ENCODE measurements at regions not wholly inside any gene's neighbourhood (a gene's known extent, or its start where the extent isn't known, plus 50 kb on each side); places are given as distances from the start of the nearest gene placed in this dataset.

DNA sequence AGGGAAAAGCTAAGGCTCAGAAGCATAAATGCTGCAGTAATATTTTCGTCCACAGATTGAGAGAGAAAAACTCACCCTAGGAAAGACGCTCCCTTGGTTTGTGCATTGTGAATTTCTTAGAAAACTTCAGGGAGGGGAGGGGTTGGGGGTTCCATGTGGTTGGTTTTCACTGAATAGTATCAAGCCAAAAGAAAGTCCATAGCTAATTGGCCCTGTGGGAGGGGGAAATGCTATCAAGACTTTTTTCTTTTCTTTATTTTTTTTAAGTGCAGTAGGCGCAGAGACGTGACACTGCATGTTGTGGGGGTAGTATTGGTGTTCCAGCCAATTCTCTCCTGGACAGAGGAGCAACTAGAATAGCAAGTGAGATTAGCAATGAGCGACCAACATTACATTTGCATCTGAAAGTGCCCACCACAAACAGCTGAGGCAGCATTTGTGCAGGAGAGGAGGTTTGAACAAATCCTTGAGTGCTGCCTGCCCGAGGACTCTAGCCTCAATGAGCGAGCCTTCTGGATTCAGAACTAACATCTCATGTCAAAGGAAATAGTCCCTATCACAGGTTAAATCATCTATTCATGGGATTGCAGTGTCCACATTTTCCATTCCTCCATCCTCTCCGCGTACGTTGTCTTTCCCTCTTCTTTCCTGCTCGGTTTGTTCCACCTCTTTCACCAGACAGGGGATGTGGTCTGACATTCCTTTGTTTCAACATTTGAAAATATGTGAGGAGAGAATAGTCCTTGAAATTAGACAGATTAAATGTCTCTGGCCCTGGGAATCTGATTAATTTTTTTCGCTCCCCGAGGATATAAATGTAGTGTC is 118.0 kb upstream of the MARK1 start:
- no peak for TF ChIP-seq GATAD2B (conservative IDR thresholded peaks at IDR 0.05; ENCODE audit: low read depth)
- TF ChIP-seq, protein P1, sequence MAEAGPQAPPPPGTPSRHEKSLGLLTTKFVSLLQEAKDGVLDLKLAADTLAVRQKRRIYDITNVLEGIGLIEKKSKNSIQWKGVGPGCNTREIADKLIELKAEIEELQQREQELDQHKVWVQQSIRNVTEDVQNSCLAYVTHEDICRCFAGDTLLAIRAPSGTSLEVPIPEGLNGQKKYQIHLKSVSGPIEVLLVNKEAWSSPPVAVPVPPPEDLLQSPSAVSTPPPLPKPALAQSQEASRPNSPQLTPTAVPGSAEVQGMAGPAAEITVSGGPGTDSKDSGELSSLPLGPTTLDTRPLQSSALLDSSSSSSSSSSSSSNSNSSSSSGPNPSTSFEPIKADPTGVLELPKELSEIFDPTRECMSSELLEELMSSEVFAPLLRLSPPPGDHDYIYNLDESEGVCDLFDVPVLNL (IDR thresholded peaks at IDR 0.05; ENCODE audit: low read depth, low read length), result no peak
- TF ChIP-seq, protein P2, sequence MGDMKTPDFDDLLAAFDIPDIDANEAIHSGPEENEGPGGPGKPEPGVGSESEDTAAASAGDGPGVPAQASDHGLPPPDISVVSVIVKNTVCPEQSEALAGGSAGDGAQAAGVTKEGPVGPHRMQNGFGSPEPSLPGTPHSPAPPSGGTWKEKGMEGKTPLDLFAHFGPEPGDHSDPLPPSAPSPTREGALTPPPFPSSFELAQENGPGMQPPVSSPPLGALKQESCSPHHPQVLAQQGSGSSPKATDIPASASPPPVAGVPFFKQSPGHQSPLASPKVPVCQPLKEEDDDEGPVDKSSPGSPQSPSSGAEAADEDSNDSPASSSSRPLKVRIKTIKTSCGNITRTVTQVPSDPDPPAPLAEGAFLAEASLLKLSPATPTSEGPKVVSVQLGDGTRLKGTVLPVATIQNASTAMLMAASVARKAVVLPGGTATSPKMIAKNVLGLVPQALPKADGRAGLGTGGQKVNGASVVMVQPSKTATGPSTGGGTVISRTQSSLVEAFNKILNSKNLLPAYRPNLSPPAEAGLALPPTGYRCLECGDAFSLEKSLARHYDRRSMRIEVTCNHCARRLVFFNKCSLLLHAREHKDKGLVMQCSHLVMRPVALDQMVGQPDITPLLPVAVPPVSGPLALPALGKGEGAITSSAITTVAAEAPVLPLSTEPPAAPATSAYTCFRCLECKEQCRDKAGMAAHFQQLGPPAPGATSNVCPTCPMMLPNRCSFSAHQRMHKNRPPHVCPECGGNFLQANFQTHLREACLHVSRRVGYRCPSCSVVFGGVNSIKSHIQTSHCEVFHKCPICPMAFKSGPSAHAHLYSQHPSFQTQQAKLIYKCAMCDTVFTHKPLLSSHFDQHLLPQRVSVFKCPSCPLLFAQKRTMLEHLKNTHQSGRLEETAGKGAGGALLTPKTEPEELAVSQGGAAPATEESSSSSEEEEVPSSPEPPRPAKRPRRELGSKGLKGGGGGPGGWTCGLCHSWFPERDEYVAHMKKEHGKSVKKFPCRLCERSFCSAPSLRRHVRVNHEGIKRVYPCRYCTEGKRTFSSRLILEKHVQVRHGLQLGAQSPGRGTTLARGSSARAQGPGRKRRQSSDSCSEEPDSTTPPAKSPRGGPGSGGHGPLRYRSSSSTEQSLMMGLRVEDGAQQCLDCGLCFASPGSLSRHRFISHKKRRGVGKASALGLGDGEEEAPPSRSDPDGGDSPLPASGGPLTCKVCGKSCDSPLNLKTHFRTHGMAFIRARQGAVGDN (IDR thresholded peaks at IDR 0.05), result no peak
- TF ChIP-seq TAF1 (IDR thresholded peaks at IDR 0.05; ENCODE audit: borderline replicate concordance, low read depth, low read length), result no peak
- no peak for TF ChIP-seq YY1 (IDR thresholded peaks at IDR 0.05; ENCODE audit: low read depth, low read length)
- no peak for TF ChIP-seq CHD2 (IDR thresholded peaks at IDR 0.05; ENCODE audit: borderline replicate concordance, low read depth, low read length)
- TF ChIP-seq CBX3 (IDR thresholded peaks at IDR 0.05; ENCODE audit: borderline replicate concordance, low read depth), result no peak
- TF ChIP-seq MXI1 (IDR thresholded peaks at IDR 0.05; ENCODE audit: low read depth, low read length), result no peak
- FAIRE-seq (no peak), ATAC-seq (no peak), DNase-seq (ENCODE audit: low read depth, low spot score) (no peak)
- intact Hi-C loops (cut with micrococcal nuclease; ENCODE audit: unreplicated experiment), result no loop called here
- Histone ChIP-seq H3K4me3 (no peak overlapping the region), H3K4me1 (ENCODE audit: control insufficient read depth, insufficient read depth, low read length) (no peaks in the 10 kb centered on the region), H4K20me1 (ENCODE audit: control insufficient read depth, insufficient read depth) (no peaks in the 10 kb centered on the region), H2AFZ (ENCODE audit: control insufficient read depth, low read depth, low read length) (no peak overlapping the region), H3K4me2 (ENCODE audit: control insufficient read depth, insufficient read depth) (no peak overlapping the region), H3K36me3 (ENCODE audit: control insufficient read depth in 2 of 2, insufficient read depth in 2 of 2, low read length in 1 of 2) (no peaks in the 10 kb centered on the region), H3K27me3 (replicated peaks in 1 of 2; ENCODE audit: control insufficient read depth in 2 of 2, insufficient read depth in 2 of 2, low read length in 1 of 2) (no peaks in the 10 kb centered on the region), H3K9me3 (replicated peaks; ENCODE audit: control insufficient read depth, insufficient read depth, low read length) (no peaks in the 10 kb centered on the region), H3K27ac (ENCODE audit: control insufficient read depth, insufficient read depth) (no peak overlapping the region), H3K79me2 (ENCODE audit: control insufficient read depth, insufficient read depth, low read length) (no peaks in the 10 kb centered on the region), H3K9ac (ENCODE audit: control insufficient read depth, insufficient read depth, low read length) (no peak overlapping the region)
- ChIA-PET CTCF (no interaction called here), SMC1A (ENCODE audit: uncharacterized antibody, unreplicated experiment) (interaction anchor here (1.0 kb wide), 1 partner anchor 94 kb away, joined by 3 read pairs; no protein-coding TSS in a partner anchor), POLR2A (no interaction called here), RAD21 (ENCODE audit: unreplicated experiment) (no interaction called here)
- in situ Hi-C loops (cut with MboI), result no loop called here
- no TSS peak for BruUV-seq (replicated peaks)
- 51% methylated on average over 13 of the region's 13 CpGs for WGBS (ENCODE audit: insufficient coverage, insufficient replicate concordance, low lambda C conversion rate, missing lambda C conversion rate)
